SU-DHL-6 (cell line): ENCODE measurements at regions not wholly inside any gene's neighbourhood (a gene's known extent, or its start where the extent isn't known, plus 50 kb on each side); places are given as distances from the start of the nearest gene placed in this dataset.

Source experiments
- CTCF ChIP-seq: fragments of 200-600 bp; sonication (generic); IDR thresholded peaks from one replicate; pipeline ENCODE4 v1.5.1; 2017; ENCODE audit warnings: antibody characterized with exemption, mild to moderate bottlenecking, low read length, moderate library complexity; ENCODE audit not compliant: insufficient read depth, poor library complexity, severe bottlenecking
- EZH2phosphoT487 ChIP-seq: fragments of 200-600 bp; sonication (generic), shearing (Covaris generic); conservative IDR thresholded peaks from 2 replicates; pipeline ENCODE4 v1.6.1; 2018; ENCODE audit warnings: mild to moderate bottlenecking, antibody characterized with exemption, low read length, moderate library complexity, mixed read lengths

GRCh38 chr7:25781704-25782103 is 370.3 kb upstream of the NFE2L3 start:
- TF ChIP-seq CTCF, result no peak
- no peak for TF ChIP-seq EZH2phosphoT487
